ENCODE measurements at regions not wholly inside any gene's neighbourhood (a gene's known extent, or its start where the extent isn't known, plus 50 kb on each side); places are given as distances from the start of the nearest gene placed in this dataset.

- intact Hi-C loops (cut with micrococcal nuclease; ENCODE audit: unreplicated experiment), result no loop called here
- ChIA-PET POLR2A (ENCODE audit: unreplicated experiment) (no interaction called here), CTCF (no interaction called here)
- TF ChIP-seq EZH2 (IDR thresholded peaks at IDR 0.05; ENCODE audit: low read depth), result no peak
- TF ChIP-seq CTCF (conservative IDR thresholded peaks at IDR 0.05), result no peak
- Histone ChIP-seq H3K9me3 (ENCODE audit: insufficient read depth, low read depth) (peaks cover 11% of the 10 kb centered on the region), H3K4me1 (replicated peaks; ENCODE audit: insufficient read depth) (peaks cover 31% of the 10 kb centered on the region), H2AFZ (no peak overlapping the region), H3K4me3 (no peak overlapping the region), H3K27ac (no peak overlapping the region), H3K79me2 (ENCODE audit: low read depth) (no peaks in the 10 kb centered on the region), H3K36me3 (ENCODE audit: low read depth) (no peaks in the 10 kb centered on the region), H3K9me2 (ENCODE audit: insufficient read depth) (no peaks in the 10 kb centered on the region), H3K4me2 (no peak overlapping the region), H3K27me3 (ENCODE audit: insufficient read depth, low read depth) (peaks cover 7% of the 10 kb centered on the region; the same call in 1 of the 2 replicates), H4K20me1 (ENCODE audit: insufficient read depth) (no peaks in the 10 kb centered on the region), H3F3A (ENCODE audit: insufficient read depth, low read depth) (no peaks in the 10 kb centered on the region)
- no peak for DNase-seq
- BruUV-seq (replicated peaks), result no TSS peak
Observed at GRCh38 chr11:134539285-134539684, 127.2 kb upstream of the B3GAT1 start.

- Histone ChIP-seq H3K4me2 (no peak overlapping the region), H3K36me3 (ENCODE audit: low read depth) (no peaks in the 10 kb centered on the region), H3K4me1 (replicated peaks; ENCODE audit: insufficient read depth) (peaks cover 28% of the 10 kb centered on the region), H2AFZ (no peak overlapping the region), H4K20me1 (ENCODE audit: insufficient read depth) (no peaks in the 10 kb centered on the region), H3K4me3 (no peak overlapping the region), H3K9me2 (ENCODE audit: insufficient read depth) (no peaks in the 10 kb centered on the region), H3K79me2 (ENCODE audit: low read depth) (no peaks in the 10 kb centered on the region), H3K27me3 (ENCODE audit: insufficient read depth, low read depth) (peaks cover 7% of the 10 kb centered on the region; the same call in 1 of the 2 replicates), H3F3A (ENCODE audit: insufficient read depth, low read depth) (no peaks in the 10 kb centered on the region), H3K27ac (no peak overlapping the region), H3K9me3 (ENCODE audit: insufficient read depth, low read depth) (peaks cover 11% of the 10 kb centered on the region)
- POLR2A ChIA-PET (ENCODE audit: unreplicated experiment), result no interaction called here
- CTCF ChIA-PET, result no interaction called here
- no TSS peak for BruUV-seq (replicated peaks)
- DNase-seq, result no peak
- intact Hi-C loops (cut with micrococcal nuclease; ENCODE audit: unreplicated experiment), result no loop called here
- TF ChIP-seq EZH2 (IDR thresholded peaks at IDR 0.05; ENCODE audit: low read depth) (no peak), CTCF (conservative IDR thresholded peaks at IDR 0.05) (no peak)
Observed at GRCh38 chr11:134538742-134539141, 126.7 kb upstream of the B3GAT1 start.

- Histone ChIP-seq H3K9me2 (ENCODE audit: insufficient read depth) (no peaks in the 10 kb centered on the region), H3K4me2 (no peak overlapping the region), H3K27me3 (ENCODE audit: insufficient read depth, low read depth) (peaks cover 7% of the 10 kb centered on the region; the same call in 1 of the 2 replicates), H3F3A (ENCODE audit: insufficient read depth, low read depth) (no peaks in the 10 kb centered on the region), H3K4me3 (no peak overlapping the region), H3K4me1 (replicated peaks; ENCODE audit: insufficient read depth) (peaks cover 20% of the 10 kb centered on the region), H4K20me1 (ENCODE audit: insufficient read depth) (no peaks in the 10 kb centered on the region), H2AFZ (no peak overlapping the region), H3K79me2 (ENCODE audit: low read depth) (no peaks in the 10 kb centered on the region), H3K27ac (no peak overlapping the region), H3K9me3 (ENCODE audit: insufficient read depth, low read depth) (peaks cover 11% of the 10 kb centered on the region), H3K36me3 (ENCODE audit: low read depth) (no peaks in the 10 kb centered on the region)
- POLR2A ChIA-PET (ENCODE audit: unreplicated experiment), result no interaction called here
- DNase-seq, result no peak
- intact Hi-C loops (cut with micrococcal nuclease; ENCODE audit: unreplicated experiment), result no loop called here
- CTCF ChIA-PET, result no interaction called here
- no TSS peak for BruUV-seq (replicated peaks)
- TF ChIP-seq EZH2 (IDR thresholded peaks at IDR 0.05; ENCODE audit: low read depth) (no peak), CTCF (conservative IDR thresholded peaks at IDR 0.05) (no peak)
Observed at GRCh38 chr11:134537941-134538340, 125.9 kb upstream of the B3GAT1 start.
